ENCODE measurements at regions not wholly inside any gene's neighbourhood (a gene's known extent, or its start where the extent isn't known, plus 50 kb on each side); places are given as distances from the start of the nearest gene placed in this dataset.

DNA sequence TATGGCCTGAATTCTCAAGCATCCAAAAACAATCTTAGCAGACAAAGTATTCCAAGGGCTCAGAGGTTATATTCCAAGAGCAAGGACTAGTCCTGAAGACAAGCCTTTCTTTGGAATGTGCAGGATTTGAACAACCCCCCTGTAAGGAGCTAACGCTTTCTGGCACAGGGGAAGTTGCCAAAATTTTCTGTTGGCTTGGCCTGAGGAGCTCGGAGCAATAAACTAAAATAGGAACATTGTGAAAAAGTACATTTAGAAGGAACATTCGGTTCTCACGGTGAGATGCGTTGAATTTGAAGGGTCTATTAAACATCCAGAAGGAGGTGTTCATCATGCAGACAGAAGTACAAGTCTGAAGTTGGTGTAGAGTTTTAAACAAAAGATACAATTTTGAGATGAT lies 1030.5 kb upstream of the CELF2 start:
- no peak overlapping the region for H3K4me2 ChIP-seq (ENCODE audit: control insufficient read depth, extremely low read depth, insufficient read depth, low read depth, low read length)
- TF ChIP-seq, protein P1, sequence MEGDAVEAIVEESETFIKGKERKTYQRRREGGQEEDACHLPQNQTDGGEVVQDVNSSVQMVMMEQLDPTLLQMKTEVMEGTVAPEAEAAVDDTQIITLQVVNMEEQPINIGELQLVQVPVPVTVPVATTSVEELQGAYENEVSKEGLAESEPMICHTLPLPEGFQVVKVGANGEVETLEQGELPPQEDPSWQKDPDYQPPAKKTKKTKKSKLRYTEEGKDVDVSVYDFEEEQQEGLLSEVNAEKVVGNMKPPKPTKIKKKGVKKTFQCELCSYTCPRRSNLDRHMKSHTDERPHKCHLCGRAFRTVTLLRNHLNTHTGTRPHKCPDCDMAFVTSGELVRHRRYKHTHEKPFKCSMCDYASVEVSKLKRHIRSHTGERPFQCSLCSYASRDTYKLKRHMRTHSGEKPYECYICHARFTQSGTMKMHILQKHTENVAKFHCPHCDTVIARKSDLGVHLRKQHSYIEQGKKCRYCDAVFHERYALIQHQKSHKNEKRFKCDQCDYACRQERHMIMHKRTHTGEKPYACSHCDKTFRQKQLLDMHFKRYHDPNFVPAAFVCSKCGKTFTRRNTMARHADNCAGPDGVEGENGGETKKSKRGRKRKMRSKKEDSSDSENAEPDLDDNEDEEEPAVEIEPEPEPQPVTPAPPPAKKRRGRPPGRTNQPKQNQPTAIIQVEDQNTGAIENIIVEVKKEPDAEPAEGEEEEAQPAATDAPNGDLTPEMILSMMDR (optimal IDR thresholded peaks at IDR 0.05 in 1 of 3, IDR thresholded peaks at IDR 0.05 in 1 of 3, conservative IDR thresholded peaks at IDR 0.05 in 1 of 3; ENCODE audit: extremely low read depth in 1 of 3, insufficient read depth in 2 of 3, low read length in 3 of 3), result no peak
- TF ChIP-seq EZH2 (IDR thresholded peaks at IDR 0.05; ENCODE audit: low read length), result no peak
- dilution Hi-C loops (cut with MboI; ENCODE audit: extremely low pct_ligation_motif_present, low sequenced_read_pairs), result no loop called here
- H3K4me3 ChIP-seq (ENCODE audit: control insufficient read depth in 2 of 3, extremely low read depth in 1 of 3, insufficient read depth in 2 of 3, low read depth in 1 of 3, low read length in 3 of 3), result no peak overlapping the region
- DNase-seq (ENCODE audit: low read depth, low spot score), result no peak
- no peak overlapping the region for H3K9ac ChIP-seq (ENCODE audit: control insufficient read depth, extremely low read depth, insufficient read depth, low read length)
- no peaks in the 10 kb centered on the region for H3K9me1 ChIP-seq (ENCODE audit: control insufficient read depth, extremely low read depth, insufficient read depth, low read length)
- no peak for FAIRE-seq
- H3K9me3 ChIP-seq (ENCODE audit: control insufficient read depth, low read depth, low read length), result no peaks in the 10 kb centered on the region
- H3K36me3 ChIP-seq (ENCODE audit: control insufficient read depth in 2 of 2, extremely low read depth in 1 of 2, insufficient read depth in 2 of 2, low read length in 2 of 2), result no peaks in the 10 kb centered on the region
- H3K4me1 ChIP-seq (ENCODE audit: control insufficient read depth, extremely low read depth, insufficient read depth, low read length), result no peaks in the 10 kb centered on the region
- no peak overlapping the region for H2AFZ ChIP-seq (ENCODE audit: control insufficient read depth, low read length)
- no peaks in the 10 kb centered on the region for H3K27me3 ChIP-seq (ENCODE audit: control insufficient read depth, extremely low read depth, insufficient read depth, low read length)
- no peaks in the 10 kb centered on the region for H4K20me1 ChIP-seq (ENCODE audit: control insufficient read depth, extremely low read depth, insufficient read depth, low read length)
- H3K27ac ChIP-seq (ENCODE audit: control insufficient read depth, insufficient read depth, low read length), result no peak overlapping the region
- no peaks in the 10 kb centered on the region for H3K79me2 ChIP-seq (ENCODE audit: control insufficient read depth, insufficient read depth, low read length)

GRCh38 chr10:9992661-9993060 lies 1025.0 kb upstream of the CELF2 start:
- no peak overlapping the region for H3K4me2 ChIP-seq (ENCODE audit: control insufficient read depth, extremely low read depth, insufficient read depth, low read depth, low read length)
- H3K27me3 ChIP-seq (ENCODE audit: control insufficient read depth, extremely low read depth, insufficient read depth, low read length), result no peaks in the 10 kb centered on the region
- H3K9me3 ChIP-seq (ENCODE audit: control insufficient read depth, low read depth, low read length), result no peaks in the 10 kb centered on the region
- H3K9ac ChIP-seq (ENCODE audit: control insufficient read depth, extremely low read depth, insufficient read depth, low read length), result no peak overlapping the region
- H4K20me1 ChIP-seq (ENCODE audit: control insufficient read depth, extremely low read depth, insufficient read depth, low read length), result no peaks in the 10 kb centered on the region
- H3K79me2 ChIP-seq (ENCODE audit: control insufficient read depth, insufficient read depth, low read length), result no peaks in the 10 kb centered on the region
- dilution Hi-C loops (cut with MboI; ENCODE audit: extremely low pct_ligation_motif_present, low sequenced_read_pairs), result no loop called here
- DNase-seq (ENCODE audit: low read depth, low spot score) (no peak), FAIRE-seq (no peak)
- H3K4me1 ChIP-seq (ENCODE audit: control insufficient read depth, extremely low read depth, insufficient read depth, low read length), result no peaks in the 10 kb centered on the region
- TF ChIP-seq EZH2 (IDR thresholded peaks at IDR 0.05; ENCODE audit: low read length), result no peak
- TF ChIP-seq, protein P1 (optimal IDR thresholded peaks at IDR 0.05 in 1 of 3, IDR thresholded peaks at IDR 0.05 in 1 of 3, conservative IDR thresholded peaks at IDR 0.05 in 1 of 3; ENCODE audit: extremely low read depth in 1 of 3, insufficient read depth in 2 of 3, low read length in 3 of 3), result no peak
- H3K9me1 ChIP-seq (ENCODE audit: control insufficient read depth, extremely low read depth, insufficient read depth, low read length), result no peaks in the 10 kb centered on the region
- no peak overlapping the region for H3K27ac ChIP-seq (ENCODE audit: control insufficient read depth, insufficient read depth, low read length)
- no peak overlapping the region for H2AFZ ChIP-seq (ENCODE audit: control insufficient read depth, low read length)
- no peak overlapping the region for H3K4me3 ChIP-seq (ENCODE audit: control insufficient read depth in 2 of 3, extremely low read depth in 1 of 3, insufficient read depth in 2 of 3, low read depth in 1 of 3, low read length in 3 of 3)
- no peaks in the 10 kb centered on the region for H3K36me3 ChIP-seq (ENCODE audit: control insufficient read depth in 2 of 2, extremely low read depth in 1 of 2, insufficient read depth in 2 of 2, low read length in 2 of 2)
